Gastrocnemius medialis (tissue), 4 donors: ENCODE measurements at regions not wholly inside any gene's neighbourhood (a gene's known extent, or its start where the extent isn't known, plus 50 kb on each side); places are given as distances from the start of the nearest gene placed in this dataset.

Source experiments
- CTCF ChIP-seq, 5 experiments: fragments of 450-650 bp in 3 of 5; fragments of 200-600 bp in 2 of 5; sonication (generic) in 2 of 5; IDR thresholded peaks in 4 of 5; conservative IDR thresholded peaks in 1 of 5; 1 replicate in 4 of 5; 2 replicates in 1 of 5; pipeline ENCODE4 v1.5.1; 2016 to 2019; ENCODE audit warnings: antibody characterized with exemption in 5 of 5, mild to moderate bottlenecking in 3 of 5, moderate library complexity in 3 of 5
- POLR2A ChIP-seq, 2 donors: fragments of 450-650 bp; IDR thresholded peaks; one replicate each; pipeline ENCODE4 v1.6.1; 2017; ENCODE audit warnings: antibody characterized with exemption in 2 of 2, mild to moderate bottlenecking in 2 of 2, moderate library complexity in 2 of 2

GRCh38 chr6:91149246-91149955 is 562.5 kb upstream of the MAP3K7 start:
- TF ChIP-seq POLR2A (IDR thresholded peaks at IDR 0.05) (no peak), CTCF (IDR thresholded peaks at IDR 0.05 in 4 of 5, conservative IDR thresholded peaks at IDR 0.05 in 1 of 5) (no peak)
